ENCODE measurements at regions not wholly inside any gene's neighbourhood (a gene's known extent, or its start where the extent isn't known, plus 50 kb on each side); places are given as distances from the start of the nearest gene placed in this dataset.

GRCh38 chr6:14641423-14642135 is 524.0 kb downstream of the CD83 start:
- H2AFZ ChIP-seq (ENCODE audit: low read length), result no peak overlapping the region
- DNase-seq, result no peak
- peaks cover 15% of the 10 kb centered on the region for H3K4me1 ChIP-seq (ENCODE audit: low read length)
- H3K9ac ChIP-seq (ENCODE audit: low read length), result no peak overlapping the region
- no peaks in the 10 kb centered on the region for H3K27me3 ChIP-seq (replicated peaks; ENCODE audit: insufficient read depth, low read length)
- H3K36me3 ChIP-seq (replicated peaks; ENCODE audit: insufficient read depth, low read length), result no peaks in the 10 kb centered on the region
- H3K27ac ChIP-seq (ENCODE audit: low read length), result no peak overlapping the region
- H3K4me3 ChIP-seq (ENCODE audit: low read length), result no peak overlapping the region
- H4K20me1 ChIP-seq (ENCODE audit: insufficient read depth, low read length), result no peaks in the 10 kb centered on the region
- H3F3A ChIP-seq (ENCODE audit: insufficient read depth, low read length), result peaks cover 8% of the 10 kb centered on the region
- no peaks in the 10 kb centered on the region for H3K79me2 ChIP-seq (ENCODE audit: low read length)
- TF ChIP-seq EZH2phosphoT487 (IDR thresholded peaks at IDR 0.05; ENCODE audit: low read length) (no peak), EZH2 (optimal IDR thresholded peaks at IDR 0.05; ENCODE audit: low read depth, low read length) (no peak), CTCF (IDR thresholded peaks at IDR 0.05; ENCODE audit: low read length) (no peak)
- H3K9me2 ChIP-seq (replicated peaks; ENCODE audit: insufficient read depth, low read length), result no peaks in the 10 kb centered on the region
- no peaks in the 10 kb centered on the region for H3K9me3 ChIP-seq (replicated peaks; ENCODE audit: insufficient read depth, low read length)
- H3K4me2 ChIP-seq (ENCODE audit: low read depth, low read length), result no peak overlapping the region

DNA sequence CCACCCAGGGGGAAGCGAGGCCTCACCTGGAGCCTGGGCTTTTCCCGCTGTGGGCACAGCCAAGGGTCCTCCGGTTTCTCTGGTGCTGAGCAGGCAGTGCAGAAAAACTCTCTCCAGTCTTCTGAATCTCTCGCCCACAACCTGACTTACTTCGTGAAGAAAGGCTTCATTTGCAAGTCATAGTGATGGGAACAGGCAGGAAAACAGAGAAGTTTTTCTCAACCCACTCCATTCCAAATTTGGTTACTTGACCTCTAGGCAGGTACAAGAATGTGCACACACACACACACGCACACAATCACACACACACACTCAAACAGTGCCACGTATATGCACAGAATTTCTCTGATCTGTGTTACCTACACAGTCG is 524.5 kb downstream of the CD83 start:
- H3K9me3 ChIP-seq (replicated peaks; ENCODE audit: insufficient read depth, low read length), result no peaks in the 10 kb centered on the region
- no peak overlapping the region for H2AFZ ChIP-seq (ENCODE audit: low read length)

GRCh38 chr6:14642842-14643241 is 525.3 kb downstream of the CD83 start:
- Histone ChIP-seq H3K9me2 (replicated peaks; ENCODE audit: insufficient read depth, low read length) (no peaks in the 10 kb centered on the region), H3K4me1 (ENCODE audit: low read length) (peaks cover 3% of the 10 kb centered on the region; the same call in 1 of the 2 replicates), H4K20me1 (ENCODE audit: insufficient read depth, low read length) (no peaks in the 10 kb centered on the region), H3F3A (ENCODE audit: insufficient read depth, low read length) (no peaks in the 10 kb centered on the region), H3K36me3 (replicated peaks; ENCODE audit: insufficient read depth, low read length) (no peaks in the 10 kb centered on the region), H3K4me2 (ENCODE audit: low read depth, low read length) (no peak overlapping the region), H3K79me2 (ENCODE audit: low read length) (no peaks in the 10 kb centered on the region), H3K9ac (ENCODE audit: low read length) (no peak overlapping the region), H3K27me3 (replicated peaks; ENCODE audit: insufficient read depth, low read length) (no peaks in the 10 kb centered on the region), H3K9me3 (replicated peaks; ENCODE audit: insufficient read depth, low read length) (no peaks in the 10 kb centered on the region), H3K4me3 (ENCODE audit: low read length) (no peak overlapping the region), H2AFZ (ENCODE audit: low read length) (no peak overlapping the region), H3K27ac (ENCODE audit: low read length) (no peak overlapping the region)
- DNase-seq, result no peak
- no peak for TF ChIP-seq EZH2phosphoT487 (IDR thresholded peaks at IDR 0.05; ENCODE audit: low read length)
- TF ChIP-seq CTCF (IDR thresholded peaks at IDR 0.05; ENCODE audit: low read length), result no peak
- TF ChIP-seq EZH2 (optimal IDR thresholded peaks at IDR 0.05; ENCODE audit: low read depth, low read length), result no peak

More for the DNA sequence above, 524.5 kb downstream of the CD83 start:
- Histone ChIP-seq H4K20me1 (ENCODE audit: insufficient read depth, low read length) (no peaks in the 10 kb centered on the region), H3K4me3 (ENCODE audit: low read length) (no peak overlapping the region), H3F3A (ENCODE audit: insufficient read depth, low read length) (peaks cover 3% of the 10 kb centered on the region; the same call in 1 of the 2 replicates), H3K27ac (ENCODE audit: low read length) (no peak overlapping the region), H3K4me2 (ENCODE audit: low read depth, low read length) (no peak overlapping the region), H3K79me2 (ENCODE audit: low read length) (no peaks in the 10 kb centered on the region), H3K4me1 (ENCODE audit: low read length) (peaks cover 10% of the 10 kb centered on the region), H3K27me3 (replicated peaks; ENCODE audit: insufficient read depth, low read length) (no peaks in the 10 kb centered on the region), H3K9me2 (replicated peaks; ENCODE audit: insufficient read depth, low read length) (no peaks in the 10 kb centered on the region), H3K9ac (ENCODE audit: low read length) (no peak overlapping the region), H3K36me3 (replicated peaks; ENCODE audit: insufficient read depth, low read length) (no peaks in the 10 kb centered on the region)
- TF ChIP-seq CTCF (IDR thresholded peaks at IDR 0.05; ENCODE audit: low read length), result no peak
- TF ChIP-seq EZH2phosphoT487 (IDR thresholded peaks at IDR 0.05; ENCODE audit: low read length), result no peak
- TF ChIP-seq EZH2 (optimal IDR thresholded peaks at IDR 0.05; ENCODE audit: low read depth, low read length), result no peak
- no peak for DNase-seq

Measured in MM.1S (cell line).